ENCODE measurements at regions not wholly inside any gene's neighbourhood (a gene's known extent, or its start where the extent isn't known, plus 50 kb on each side); places are given as distances from the start of the nearest gene placed in this dataset.
"Not testable (repeated sequence)": the region's sequence is repeated elsewhere in the genome, so short reads cannot be mapped to it uniquely, and the experiment has no call there.

DNA sequence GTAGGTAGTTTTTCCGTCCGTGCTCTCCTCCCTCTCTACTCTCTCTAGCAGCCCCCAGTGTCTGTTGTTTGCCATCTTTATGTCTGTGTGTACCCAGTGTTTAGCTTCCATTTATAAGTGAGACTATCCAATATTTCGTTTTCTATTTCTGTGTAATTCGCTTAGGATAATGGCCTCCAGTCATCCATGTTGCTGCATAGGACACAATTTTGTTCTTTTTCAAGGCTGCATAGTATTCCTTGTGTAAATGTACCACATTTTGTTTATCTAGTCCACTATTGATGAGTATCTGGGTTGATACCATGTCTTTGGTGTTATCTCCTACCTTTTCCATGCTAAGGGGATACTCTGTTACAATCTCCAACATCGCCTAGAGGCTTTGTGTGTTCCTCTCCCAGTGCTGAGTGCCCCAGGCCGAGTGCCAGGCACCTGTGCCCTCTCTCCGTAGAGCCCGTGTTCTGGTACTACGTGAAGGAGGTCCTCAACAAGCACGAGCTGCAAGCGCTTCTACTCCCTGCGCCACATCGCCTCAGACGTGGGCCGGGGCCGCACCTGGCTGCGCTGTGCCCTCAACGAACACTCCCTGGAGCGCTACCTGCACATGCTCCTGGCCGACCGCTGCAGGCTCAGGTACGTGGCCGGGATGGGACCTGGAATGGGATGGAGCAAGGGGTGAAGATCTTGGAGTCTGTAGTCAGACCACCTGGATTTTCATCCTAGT is 51.0 kb downstream of the NPIPB11 start:
- not testable (repeated sequence) for DNase-seq

DNA sequence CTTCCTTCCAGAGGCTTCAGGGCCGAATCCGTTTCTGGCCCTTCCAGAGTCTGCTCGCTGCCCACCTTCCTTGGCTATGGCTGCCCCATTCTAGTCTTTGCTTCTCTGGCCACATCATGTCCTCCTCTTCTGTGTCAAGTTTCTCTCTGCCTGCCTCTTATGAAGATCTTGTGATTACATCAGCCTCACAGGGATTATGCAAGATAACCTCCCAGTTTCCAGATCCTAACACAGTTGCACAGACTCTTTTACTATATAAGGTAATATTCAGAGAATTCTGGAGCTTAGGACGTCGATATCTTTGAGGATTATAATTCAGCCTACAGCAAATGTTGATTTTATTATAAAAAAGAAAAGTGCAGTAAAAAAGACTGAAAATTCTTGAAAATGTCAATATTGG is 52.1 kb downstream of the NPIPB11 start:
- DNase-seq = not testable (repeated sequence)

- not testable (repeated sequence) for DNase-seq
Observed at GRCh38 chr16:29352617-29352999, 53.9 kb downstream of the NPIPB11 start.

DNA sequence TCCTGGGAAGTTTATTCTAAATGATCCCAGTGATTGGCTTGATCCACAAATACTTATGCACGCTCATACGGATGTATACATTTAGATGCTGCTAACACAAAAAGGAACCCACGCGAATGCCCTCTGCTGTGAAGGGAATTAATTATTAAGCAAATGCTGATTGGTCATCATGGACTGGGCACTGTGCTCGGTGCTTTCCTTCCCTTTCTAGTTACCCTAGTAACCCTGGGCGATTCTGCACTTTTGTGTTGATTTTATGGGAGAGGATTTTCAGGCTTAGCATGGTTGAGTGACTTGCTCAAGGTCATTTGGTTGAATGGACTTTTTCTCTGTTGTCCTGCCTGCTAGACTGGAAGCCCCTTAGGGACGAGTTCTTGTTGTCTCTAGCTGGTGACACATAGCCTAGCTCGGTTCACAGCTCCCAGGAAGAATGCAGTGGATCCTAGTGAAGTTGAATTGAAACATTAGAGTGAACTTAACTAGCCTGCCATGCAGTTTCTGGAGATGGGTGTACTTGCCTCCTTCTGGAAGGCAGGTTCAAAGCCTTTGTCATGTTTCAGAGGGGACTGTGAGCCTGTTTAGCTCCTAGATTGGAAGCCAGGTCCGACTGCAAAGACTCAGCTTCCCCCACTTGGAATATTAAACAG is 54.4 kb downstream of the NPIPB11 start:
- DNase-seq = not testable (repeated sequence)

GRCh38 chr16:29351271-29351969 is 55.1 kb downstream of the NPIPB11 start:
- DNase-seq = peak; percentile 64

DNA sequence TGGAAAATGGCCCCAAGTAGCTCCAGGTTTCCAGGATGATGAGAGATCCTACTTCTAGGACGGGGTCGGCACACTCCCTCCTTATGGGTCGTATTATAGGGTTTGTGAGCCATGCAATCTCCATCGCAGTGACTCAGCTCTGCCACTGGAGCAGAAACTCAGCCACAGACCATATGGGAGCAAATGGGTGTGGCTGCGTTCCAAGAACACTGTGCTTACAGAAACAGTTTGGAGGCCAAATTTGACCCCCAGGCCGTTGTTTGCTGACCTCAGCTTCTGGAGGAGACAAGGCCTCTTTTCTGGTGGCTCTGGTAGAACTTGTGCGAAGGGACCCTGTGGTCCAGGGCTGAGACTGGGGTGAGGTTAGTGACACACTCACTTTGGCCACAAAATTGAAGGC is 56.5 kb downstream of the NPIPB11 start:
- not testable (repeated sequence) for DNase-seq

GRCh38 chr16:29348748-29349147 is 57.8 kb downstream of the NPIPB11 start:
- not testable (repeated sequence) for DNase-seq

DNA sequence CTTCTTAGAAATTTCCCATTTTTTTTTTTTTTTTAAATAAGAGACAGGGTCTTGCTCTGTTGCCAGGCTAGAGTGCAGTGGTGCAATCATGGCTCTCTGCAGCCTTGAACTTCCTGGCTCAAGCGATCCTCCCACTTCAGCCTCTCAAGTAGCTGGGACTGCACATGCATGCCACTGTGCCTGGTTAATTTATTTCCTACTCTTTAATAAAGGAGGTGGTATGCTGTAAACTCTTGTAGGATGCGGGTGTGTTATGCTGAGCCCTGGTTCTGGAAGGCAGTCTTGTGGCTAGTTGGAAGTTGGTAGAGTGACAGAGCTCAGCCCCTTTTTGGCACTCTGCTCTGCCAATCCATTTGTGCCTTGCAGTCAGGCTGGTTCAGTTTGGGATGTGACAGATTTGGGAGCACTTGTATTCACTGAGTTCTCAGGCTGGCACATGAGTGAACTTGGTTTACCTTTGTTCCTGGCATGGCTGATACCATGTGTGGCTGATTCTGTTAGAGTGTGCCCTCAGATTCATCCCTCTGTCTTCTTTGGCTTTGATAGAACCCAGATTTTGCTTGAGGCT is 58.3 kb downstream of the NPIPB11 start:
- DNase-seq = not testable (repeated sequence)

DNA sequence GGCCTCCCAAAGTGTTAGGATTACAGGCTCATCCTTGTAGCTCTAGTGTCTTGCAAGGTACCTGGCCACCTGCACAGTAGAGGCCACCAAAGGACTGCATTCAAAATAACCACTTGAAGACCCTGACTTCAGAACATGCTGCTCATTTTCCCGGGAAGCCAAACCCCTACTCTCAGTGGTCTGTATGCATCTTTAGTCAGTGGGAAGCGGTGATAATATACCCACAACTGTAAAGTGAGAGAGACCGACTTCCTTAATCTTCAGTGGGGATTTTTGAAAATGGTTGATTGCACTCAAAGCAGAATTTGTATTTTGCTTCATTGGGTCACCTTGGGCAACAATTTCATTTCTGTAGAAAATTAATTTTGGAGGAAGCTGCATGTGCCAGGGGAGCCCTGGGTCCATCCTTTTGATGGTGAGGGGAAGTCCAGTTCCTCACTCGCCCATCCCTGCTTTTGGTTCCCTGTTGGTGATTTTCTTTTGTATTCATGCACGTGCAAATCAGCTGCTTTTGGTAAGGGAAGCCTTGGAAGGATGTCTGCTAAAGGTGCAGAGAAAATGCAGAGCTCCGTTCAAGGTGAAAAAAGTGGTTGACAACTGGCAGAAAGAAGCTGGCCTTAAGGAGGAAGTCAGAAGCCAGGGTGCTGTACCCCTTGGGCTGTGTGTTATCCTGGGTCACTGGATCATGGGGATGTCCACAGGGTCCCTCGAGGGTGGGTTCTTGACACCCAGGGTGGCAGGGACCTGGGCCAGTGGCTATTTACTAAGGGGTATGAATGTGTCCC is 59.5 kb downstream of the NPIPB11 start:
- DNase-seq = not testable (repeated sequence)

GRCh38 chr16:29346203-29346602 is 60.3 kb downstream of the NPIPB11 start:
- DNase-seq = not testable (repeated sequence)

GRCh38 chr16:29342937-29343336 is 63.6 kb downstream of the NPIPB11 start:
- DNase-seq = not testable (repeated sequence)

- DNase-seq = not testable (repeated sequence)
Observed at GRCh38 chr16:29340779-29341438, 65.6 kb downstream of the NPIPB11 start.

DNA sequence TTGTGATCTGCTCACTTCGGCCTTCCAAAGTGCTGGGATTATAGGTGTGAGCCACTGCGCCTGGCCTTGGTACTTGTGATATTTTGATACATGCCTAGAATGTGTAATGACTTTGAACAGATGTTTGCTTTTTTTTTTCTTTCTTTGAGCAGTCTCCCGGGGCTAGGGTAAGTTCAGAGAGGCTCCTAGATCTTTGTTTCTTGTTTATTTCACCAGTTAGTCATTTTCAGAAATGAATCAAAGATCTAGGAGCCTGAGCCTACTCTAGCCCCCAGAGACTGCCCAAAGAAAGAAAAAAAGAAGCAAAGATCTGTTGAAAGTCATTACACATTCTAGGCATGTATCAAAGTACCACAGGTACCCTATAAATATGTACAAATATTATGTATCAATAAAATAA is 66.3 kb downstream of the NPIPB11 start:
- not testable (repeated sequence) for DNase-seq

DNA sequence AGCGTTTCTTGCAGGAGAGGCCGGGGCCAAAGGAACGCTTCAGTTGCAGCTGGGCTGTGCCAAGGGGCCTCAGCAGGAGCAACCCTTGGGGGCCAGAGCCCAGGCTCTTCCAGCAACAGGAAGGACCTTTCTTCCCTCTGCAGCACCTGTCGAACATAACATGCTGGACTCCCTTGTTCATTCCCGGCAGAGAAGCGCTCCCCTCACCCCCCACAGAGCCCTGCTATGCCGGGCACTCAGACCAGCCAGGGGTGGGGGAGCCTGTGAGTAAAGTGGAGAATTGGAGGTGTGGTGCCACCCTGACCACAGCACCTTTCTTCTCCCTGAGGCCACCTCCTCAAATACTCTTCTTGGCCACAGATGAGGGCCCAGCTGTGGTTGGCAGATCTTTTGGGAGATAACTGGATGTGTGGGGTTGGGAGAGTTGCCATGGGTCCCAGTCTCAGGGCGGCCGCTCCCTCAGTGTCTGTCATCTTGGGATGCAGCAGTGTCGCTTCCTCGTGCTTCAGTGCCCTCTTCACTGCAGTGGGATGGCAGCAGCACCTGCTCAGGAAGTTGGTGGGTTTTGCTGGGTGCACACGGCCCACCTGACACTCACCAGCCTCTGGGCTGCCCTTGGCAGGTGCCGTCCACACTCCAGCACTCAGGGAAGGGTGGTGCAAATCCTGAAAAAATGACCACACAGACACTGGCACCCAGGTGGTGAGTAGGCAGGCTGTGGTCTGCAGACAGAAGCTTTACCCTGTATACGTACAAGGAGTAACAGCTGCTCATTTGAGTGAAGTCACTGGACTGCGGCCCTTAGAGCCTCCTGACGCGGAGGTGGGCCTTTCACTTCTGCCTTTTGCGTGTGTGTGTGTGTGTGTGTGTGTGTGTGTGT is 67.5 kb downstream of the NPIPB11 start:
- not testable (repeated sequence) for DNase-seq

DNA sequence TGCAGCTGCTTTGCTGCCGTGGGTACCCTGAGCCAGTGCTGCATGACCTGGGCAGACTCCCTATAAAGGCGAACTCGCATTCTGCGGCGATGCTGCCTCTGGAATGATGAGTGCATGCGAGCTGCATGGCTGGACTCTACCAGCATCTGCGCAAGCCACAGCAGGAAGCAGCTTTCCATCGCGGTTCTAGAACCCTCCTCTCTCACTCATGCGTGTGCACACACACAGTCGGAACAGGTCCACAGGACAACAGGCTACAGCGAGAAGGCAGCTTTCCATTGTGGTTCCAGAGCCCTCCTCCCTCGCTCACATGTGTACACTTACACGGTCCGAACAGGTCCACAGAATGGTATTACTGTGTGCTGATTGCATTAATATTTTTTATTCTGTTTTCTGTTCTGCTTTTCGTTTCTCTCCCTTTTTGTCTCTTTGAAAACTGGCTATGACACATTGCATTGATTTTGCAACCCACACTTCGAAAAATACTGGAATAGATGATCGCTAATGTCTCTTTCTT is 69.1 kb downstream of the NPIPB11 start:
- DNase-seq = not testable (repeated sequence)

DNA sequence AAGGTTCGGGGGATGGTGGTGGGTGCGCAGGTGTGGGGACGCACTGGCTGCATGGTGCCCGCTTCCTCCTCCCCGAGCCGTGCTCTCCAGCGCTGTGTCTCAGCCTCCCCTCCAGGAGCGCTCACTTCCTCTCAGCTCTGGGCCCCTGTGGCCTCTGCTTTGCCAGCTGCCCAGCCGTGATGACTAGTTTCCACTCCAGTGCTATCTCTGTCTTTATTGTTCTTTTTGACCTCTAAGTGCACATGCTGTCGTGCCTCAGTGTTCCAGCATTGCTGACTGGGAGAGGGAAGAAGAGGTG is 71.0 kb downstream of the NPIPB11 start:
- not testable (repeated sequence) for DNase-seq

- DNase-seq = not testable (repeated sequence)
Observed at GRCh38 chr16:29334776-29335548, 71.5 kb downstream of the NPIPB11 start.

- not testable (repeated sequence) for DNase-seq
Observed at GRCh38 chr16:29333492-29334097, 72.9 kb downstream of the NPIPB11 start.

- DNase-seq = not testable (repeated sequence)
Observed at GRCh38 chr16:29330623-29331022, 75.9 kb downstream of the NPIPB11 start.

GRCh38 chr16:29328528-29328927 is 78.0 kb downstream of the NPIPB11 start:
- not testable (repeated sequence) for DNase-seq
